ENCODE measurements at regions not wholly inside any gene's neighbourhood (a gene's known extent, or its start where the extent isn't known, plus 50 kb on each side); places are given as distances from the start of the nearest gene placed in this dataset.

DNA sequence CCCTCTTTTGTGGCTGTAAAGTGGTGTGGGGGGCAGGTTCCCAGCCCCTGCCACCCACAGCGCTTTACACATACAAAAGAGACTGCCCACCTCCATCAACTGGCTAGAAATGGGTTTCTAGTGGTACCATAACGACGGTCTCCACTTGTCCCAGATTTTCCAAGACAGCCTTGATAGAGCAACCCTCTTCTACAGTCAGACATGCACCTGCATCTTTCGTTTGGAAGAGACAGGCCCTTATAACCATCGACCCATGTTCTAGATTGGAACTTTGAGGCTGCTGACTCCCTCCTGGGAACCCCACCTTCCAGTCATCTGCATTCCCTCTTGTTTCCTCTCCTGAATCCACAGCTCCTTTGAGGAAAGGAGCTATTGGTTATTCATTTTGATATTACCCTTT is 63.1 kb downstream of the GSX1 start:
- TF ChIP-seq, protein P1, sequence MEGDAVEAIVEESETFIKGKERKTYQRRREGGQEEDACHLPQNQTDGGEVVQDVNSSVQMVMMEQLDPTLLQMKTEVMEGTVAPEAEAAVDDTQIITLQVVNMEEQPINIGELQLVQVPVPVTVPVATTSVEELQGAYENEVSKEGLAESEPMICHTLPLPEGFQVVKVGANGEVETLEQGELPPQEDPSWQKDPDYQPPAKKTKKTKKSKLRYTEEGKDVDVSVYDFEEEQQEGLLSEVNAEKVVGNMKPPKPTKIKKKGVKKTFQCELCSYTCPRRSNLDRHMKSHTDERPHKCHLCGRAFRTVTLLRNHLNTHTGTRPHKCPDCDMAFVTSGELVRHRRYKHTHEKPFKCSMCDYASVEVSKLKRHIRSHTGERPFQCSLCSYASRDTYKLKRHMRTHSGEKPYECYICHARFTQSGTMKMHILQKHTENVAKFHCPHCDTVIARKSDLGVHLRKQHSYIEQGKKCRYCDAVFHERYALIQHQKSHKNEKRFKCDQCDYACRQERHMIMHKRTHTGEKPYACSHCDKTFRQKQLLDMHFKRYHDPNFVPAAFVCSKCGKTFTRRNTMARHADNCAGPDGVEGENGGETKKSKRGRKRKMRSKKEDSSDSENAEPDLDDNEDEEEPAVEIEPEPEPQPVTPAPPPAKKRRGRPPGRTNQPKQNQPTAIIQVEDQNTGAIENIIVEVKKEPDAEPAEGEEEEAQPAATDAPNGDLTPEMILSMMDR (IDR thresholded peaks at IDR 0.05), result no peak
- Histone ChIP-seq H3K4me3 (no peak overlapping the region), H3K36me3 (no peaks in the 10 kb centered on the region), H3K27me3 (no peaks in the 10 kb centered on the region), H3K4me1 (no peaks in the 10 kb centered on the region), H3K27ac (no peak overlapping the region), H3K9me3 (no peaks in the 10 kb centered on the region)
- no peak for DNase-seq (ENCODE audit: low spot score)

DNA sequence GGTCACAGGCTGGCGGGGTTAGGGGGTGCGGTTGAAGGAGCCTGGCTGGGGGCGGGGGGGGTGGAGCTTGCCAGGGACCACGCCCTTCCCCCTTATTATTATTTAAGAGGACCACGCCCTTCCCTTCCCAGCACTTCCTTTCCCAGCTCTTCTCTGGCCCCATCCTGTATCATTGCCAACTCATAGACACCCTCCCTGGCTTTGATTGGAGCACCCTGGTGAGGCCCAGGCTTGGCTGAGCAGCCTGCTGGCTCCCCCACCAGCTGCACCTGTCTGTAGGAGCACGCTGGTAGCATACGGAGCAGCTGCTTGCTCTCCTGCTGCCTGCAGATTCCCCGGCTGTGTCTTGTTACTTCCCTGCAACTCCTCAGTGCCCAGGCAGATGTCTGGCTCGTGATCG is 62.5 kb upstream of the PDX1 start:
- no peaks in the 10 kb centered on the region for H3K36me3 ChIP-seq
- DNase-seq (ENCODE audit: low spot score), result no peak

DNA sequence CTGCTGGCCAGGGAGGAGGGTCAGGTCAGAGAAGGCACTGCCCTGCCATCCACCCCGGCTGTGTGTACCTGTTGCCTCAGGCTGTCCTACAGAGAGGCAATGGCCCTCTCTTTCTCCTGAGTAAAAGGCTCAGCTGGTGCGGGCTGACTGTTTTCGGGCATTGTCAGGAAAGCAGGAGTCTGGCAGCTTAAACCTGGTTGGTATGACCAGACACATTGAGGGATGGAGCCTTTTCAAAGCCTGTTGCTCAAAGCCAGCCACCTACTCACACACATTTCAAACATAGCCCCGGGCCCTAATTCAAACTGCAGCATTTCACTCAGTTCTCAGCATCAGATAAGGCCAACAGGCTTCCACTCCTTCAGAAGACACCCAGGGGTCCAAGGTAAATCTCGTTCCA is 61.8 kb upstream of the PDX1 start:
- H3K4me3 ChIP-seq, result no peak overlapping the region
- TF ChIP-seq, protein P1 (IDR thresholded peaks at IDR 0.05), result no peak
- H3K27ac ChIP-seq, result no peak overlapping the region
- no peak for DNase-seq (ENCODE audit: low spot score)
- no peaks in the 10 kb centered on the region for H3K4me1 ChIP-seq
- no peaks in the 10 kb centered on the region for H3K36me3 ChIP-seq
- H3K9me3 ChIP-seq, result no peaks in the 10 kb centered on the region
- H3K27me3 ChIP-seq, result no peaks in the 10 kb centered on the region

More for the DNA sequence above, 62.5 kb upstream of the PDX1 start:
- no peaks in the 10 kb centered on the region for H3K4me1 ChIP-seq
- no peaks in the 10 kb centered on the region for H3K9me3 ChIP-seq
- H3K27ac ChIP-seq, result no peak overlapping the region
- TF ChIP-seq, protein P1 (IDR thresholded peaks at IDR 0.05), result no peak
- H3K27me3 ChIP-seq, result no peaks in the 10 kb centered on the region
- no peak overlapping the region for H3K4me3 ChIP-seq

DNA sequence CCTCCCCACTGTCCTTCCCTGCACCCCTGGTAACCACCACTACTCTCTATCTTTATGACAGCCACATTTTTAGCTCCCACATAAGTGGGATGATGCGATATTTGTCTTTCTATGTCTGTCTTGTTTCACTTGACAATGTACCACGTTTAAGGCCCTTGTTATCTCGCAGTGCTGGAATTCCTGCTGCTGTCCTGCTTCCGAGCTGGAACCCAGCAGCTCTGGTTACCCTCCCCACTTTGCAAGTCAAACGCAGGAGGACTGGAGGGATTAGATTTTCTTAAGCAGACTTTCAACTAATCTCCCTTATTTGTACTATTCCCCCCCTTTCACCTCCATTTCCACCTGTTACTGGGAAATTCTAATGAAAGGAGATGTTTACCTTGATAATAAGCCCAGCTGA is 59.1 kb upstream of the PDX1 start:
- Histone ChIP-seq H3K27ac (no peak overlapping the region), H3K36me3 (no peaks in the 10 kb centered on the region), H3K9me3 (no peaks in the 10 kb centered on the region), H3K27me3 (no peaks in the 10 kb centered on the region), H3K4me1 (no peaks in the 10 kb centered on the region), H3K4me3 (no peak overlapping the region)
- no peak for DNase-seq (ENCODE audit: low spot score)
- TF ChIP-seq, protein P1 (IDR thresholded peaks at IDR 0.05), result no peak

DNA sequence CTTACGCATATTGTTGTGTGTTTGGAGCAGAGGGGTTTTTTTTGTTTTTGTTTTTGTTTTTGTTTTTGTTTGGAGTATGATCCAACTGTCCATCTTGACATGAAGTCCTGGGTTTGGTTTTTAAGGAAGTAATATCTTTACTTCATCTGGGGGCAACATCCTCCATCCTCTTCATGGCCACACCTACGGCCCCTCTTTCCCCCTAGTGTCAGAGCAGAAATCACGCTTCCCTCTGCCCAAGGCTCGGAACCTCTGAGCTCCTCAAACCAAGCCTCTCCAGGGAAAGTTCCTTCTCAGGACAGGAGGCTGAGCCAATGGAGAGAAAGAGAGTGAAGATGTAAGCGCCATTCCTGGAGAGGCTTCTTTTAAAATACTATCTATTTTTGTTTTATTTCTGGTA is 58.6 kb upstream of the PDX1 start:
- Histone ChIP-seq H3K4me1 (no peaks in the 10 kb centered on the region), H3K4me3 (no peak overlapping the region), H3K27ac (no peak overlapping the region), H3K9me3 (no peaks in the 10 kb centered on the region), H3K36me3 (no peaks in the 10 kb centered on the region), H3K27me3 (no peaks in the 10 kb centered on the region)
- no peak for DNase-seq (ENCODE audit: low spot score)
- TF ChIP-seq, protein P1 (IDR thresholded peaks at IDR 0.05), result no peak

GRCh38 chr13:27868641-27869435 is 51.0 kb upstream of the PDX1 start:
- TF ChIP-seq, protein P1 (IDR thresholded peaks at IDR 0.05), result peak in 1 of 2 donors; percentile 53
- Histone ChIP-seq H3K4me3 (no peak overlapping the region), H3K27me3 (no peaks in the 10 kb centered on the region), H3K9me3 (no peaks in the 10 kb centered on the region), H3K27ac (no peak overlapping the region), H3K36me3 (no peaks in the 10 kb centered on the region), H3K4me1 (no peaks in the 10 kb centered on the region)
- no peak for DNase-seq (ENCODE audit: low spot score)
